Right lobe of liver (tissue), 6 donors: ENCODE measurements at regions not wholly inside any gene's neighbourhood (a gene's known extent, or its start where the extent isn't known, plus 50 kb on each side); places are given as distances from the start of the nearest gene placed in this dataset.

Experiments used
- ATAC-seq, 4 donors: fragments of 200-7000 bp; cut with Tn5 transposase; one replicate each; pipeline ENCODE4 v1.9.1; 2020; ENCODE audit warnings: mild to moderate bottlenecking in 4 of 4, moderate library complexity in 4 of 4
- DNase-seq, 3 donors: peaks; one replicate each; pipeline ENCODE4 v3.0.0-alpha.2; 2020
- H3K27ac ChIP-seq, 3 donors: fragments of 200-600 bp; one replicate each; pipeline ENCODE4 v1.8.0; 2022
- H3K27me3 ChIP-seq, 2 donors: fragments of 200-600 bp; one replicate each; pipeline ENCODE4 v1.8.0; 2022
- H3K36me3 ChIP-seq, 4 donors: fragments of 200-600 bp; sonication (generic) in 1 of 4; one replicate each; pipeline versions ENCODE4 v1.5.1 to v1.8.0; 2017 to 2022; ENCODE audit warnings: control low read depth in 1 of 4
- H3K4me1 ChIP-seq, 4 donors: fragments of 200-600 bp; sonication (generic) in 1 of 4; one replicate each; pipeline versions ENCODE4 v1.5.1 to v1.8.0; 2017 to 2022; ENCODE audit warnings: control low read depth in 1 of 4
- H3K4me3 ChIP-seq, 3 donors: fragments of 200-600 bp; one replicate each; pipeline ENCODE4 v1.8.0; 2022
- H3K9me3 ChIP-seq, 4 donors: fragments of 200-600 bp; sonication (generic) in 1 of 4; one replicate each; pipeline versions ENCODE4 v1.5.1 to v1.8.0; 2017 to 2022; ENCODE audit warnings: control low read depth in 1 of 4
- CTCF ChIP-seq, 4 donors: fragments of 200-600 bp in 3 of 4; fragments of 450-650 bp in 1 of 4; IDR thresholded peaks; one replicate each; pipeline versions ENCODE4 v1.5.1 to v1.8.0; 2016 to 2022; ENCODE audit warnings: antibody characterized with exemption in 4 of 4, mild to moderate bottlenecking in 2 of 4
- POLR2A ChIP-seq: fragments of 450-650 bp; IDR thresholded peaks from one replicate; pipeline ENCODE4 v1.6.1; 2017; ENCODE audit warnings: antibody characterized with exemption, mild to moderate bottlenecking
- WGBS: methylation state at CpG from one replicate; pipeline ENCODE4 v1.1.6; 2018; ENCODE audit warnings: low coverage, low lambda C conversion rate; ENCODE audit not compliant: insufficient coverage; ENCODE audit errors: missing lambda C conversion rate; 5-methylcytosine and 5-hydroxymethylcytosine counted together
- intact Hi-C, 2 donors: fragments of 100-400 bp; cut with DNase I; formaldehyde crosslinking; loops; one replicate each; pipeline versions ENCODE4 v1.11.2 to v1.14.1; 2022
- donor health status: DM: no; HTN: yes; CAD: no.
- donor health status: DM: no; HTN: no; CAD: no.
- donor health status: DM: no; HTN: no; CAD: no.
- donor health status: DM: no; HTN: yes; CAD: no.
- donor health status: DM: no; HTN: yes; CAD: no.

- 42% methylated on average over 3 of the region's 3 CpGs for WGBS
- Histone ChIP-seq H3K27ac (no peak overlapping the region), H3K27me3 (no peaks in the 10 kb centered on the region), H3K9me3 (no peaks in the 10 kb centered on the region), H3K36me3 (no peaks in the 10 kb centered on the region), H3K4me1 (no peaks in the 10 kb centered on the region), H3K4me3 (no peak overlapping the region)
- no peak for ATAC-seq
- TF ChIP-seq POLR2A (no peak), CTCF (IDR thresholded peaks at IDR 0.05) (no peak)
- intact Hi-C loops: no loop called here
- DNase-seq: no peak
These were observed 1361.3 kb downstream of the ZPLD1 start for GRCh38 chr3:103796068-103796467.

GRCh38 chr3:103803787-103804186 lies 1369.0 kb downstream of the ZPLD1 start:
- DNase-seq (no peak), ATAC-seq (no peak)
- WGBS: 33% methylated on average over 1 of the region's 1 CpG
- no peaks in the 10 kb centered on the region for H3K9me3 ChIP-seq
- no peaks in the 10 kb centered on the region for H3K36me3 ChIP-seq
- no peak overlapping the region for H3K4me3 ChIP-seq
- no peaks in the 10 kb centered on the region for H3K27me3 ChIP-seq
- no peaks in the 10 kb centered on the region for H3K4me1 ChIP-seq
- intact Hi-C loops: no loop called here
- TF ChIP-seq CTCF (IDR thresholded peaks at IDR 0.05) (no peak), POLR2A (no peak)
- H3K27ac ChIP-seq: no peak overlapping the region

GRCh38 chr3:103810167-103810566 lies 1375.4 kb downstream of the ZPLD1 start:
- Histone ChIP-seq H3K9me3 (no peaks in the 10 kb centered on the region), H3K36me3 (no peaks in the 10 kb centered on the region), H3K27ac (no peak overlapping the region), H3K4me3 (no peak overlapping the region), H3K4me1 (no peaks in the 10 kb centered on the region), H3K27me3 (no peaks in the 10 kb centered on the region)
- no peak for ATAC-seq
- intact Hi-C loops: no loop called here
- DNase-seq: no peak
- TF ChIP-seq POLR2A: no peak
- TF ChIP-seq CTCF (IDR thresholded peaks at IDR 0.05): no peak
- WGBS: 63% methylated on average over 2 of the region's 2 CpGs

- Histone ChIP-seq H3K36me3 (no peaks in the 10 kb centered on the region), H3K27ac (no peak overlapping the region), H3K4me3 (no peak overlapping the region), H3K9me3 (no peaks in the 10 kb centered on the region), H3K4me1 (no peaks in the 10 kb centered on the region), H3K27me3 (no peaks in the 10 kb centered on the region)
- TF ChIP-seq CTCF (IDR thresholded peaks at IDR 0.05) (no peak), POLR2A (no peak)
- intact Hi-C loops: no loop called here
- ATAC-seq: no peak
- 45% methylated on average over 1 of the region's 1 CpG for WGBS
- DNase-seq: no peak
These were observed 1379.1 kb downstream of the ZPLD1 start for GRCh38 chr3:103813955-103814354.

- TF ChIP-seq CTCF (IDR thresholded peaks at IDR 0.05) (no peak), POLR2A (no peak)
- Histone ChIP-seq H3K27ac (no peak overlapping the region), H3K4me1 (no peaks in the 10 kb centered on the region), H3K9me3 (no peaks in the 10 kb centered on the region), H3K27me3 (no peaks in the 10 kb centered on the region), H3K36me3 (no peaks in the 10 kb centered on the region), H3K4me3 (no peak overlapping the region)
- WGBS: 38% methylated on average over 3 of the region's 3 CpGs
- intact Hi-C loops: no loop called here
- no peak for ATAC-seq
- DNase-seq: no peak
These were observed 1383.6 kb downstream of the ZPLD1 start for GRCh38 chr3:103818398-103818797.
